ENCODE measurements at regions not wholly inside any gene's neighbourhood (a gene's known extent, or its start where the extent isn't known, plus 50 kb on each side); places are given as distances from the start of the nearest gene placed in this dataset.

GRCh38 chr14:94963051-94963450, 193.1 kb upstream of the GSC start:
- no peaks in the 10 kb centered on the region for H3K4me1 Mint-ChIP-seq (ENCODE audit: low read depth, unreplicated experiment)
- DNase-seq: no peak
- peaks cover 3% of the 10 kb centered on the region for H3K9me3 Mint-ChIP-seq (ENCODE audit: unreplicated experiment)
- no peak overlapping the region for H3K27ac Mint-ChIP-seq (ENCODE audit: unreplicated experiment)
- peaks cover 3% of the 10 kb centered on the region for H3K36me3 Mint-ChIP-seq (ENCODE audit: unreplicated experiment)
- no peak overlapping the region for H3K4me3 Mint-ChIP-seq (ENCODE audit: unreplicated experiment)
- H3K27me3 Mint-ChIP-seq (ENCODE audit: unreplicated experiment): peaks cover 6% of the 10 kb centered on the region
- no peak for TF ChIP-seq CTCF (IDR thresholded peaks at IDR 0.05; ENCODE audit: partially characterized antibody, unreplicated experiment)

DNA sequence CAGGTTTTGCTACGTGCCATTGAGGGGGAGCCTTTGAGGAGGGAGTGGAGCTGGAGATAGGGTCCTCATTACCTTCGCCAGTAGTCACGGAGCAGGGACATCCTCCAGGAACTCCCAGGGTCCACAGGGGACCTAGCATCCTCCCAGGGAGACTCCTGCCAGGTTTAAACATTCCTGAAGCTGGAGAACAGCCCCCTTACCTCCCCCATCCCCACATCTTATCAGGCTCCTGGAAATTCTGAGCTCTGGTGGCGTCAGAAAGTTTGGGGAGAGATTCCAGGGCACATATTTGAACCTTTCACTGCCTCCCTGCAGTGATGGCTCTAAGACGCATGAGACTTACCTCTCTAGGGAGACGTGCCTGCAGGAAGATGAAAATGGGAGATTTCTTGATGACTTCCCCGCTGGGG, 192.3 kb upstream of the GSC start:
- DNase-seq: no peak
- Mint-ChIP-seq H3K36me3 (ENCODE audit: unreplicated experiment) (no peaks in the 10 kb centered on the region), H3K27me3 (ENCODE audit: unreplicated experiment) (peaks cover 6% of the 10 kb centered on the region), H3K9me3 (ENCODE audit: unreplicated experiment) (peaks cover 3% of the 10 kb centered on the region), H3K27ac (ENCODE audit: unreplicated experiment) (no peak overlapping the region), H3K4me3 (ENCODE audit: unreplicated experiment) (no peak overlapping the region), H3K4me1 (ENCODE audit: low read depth, unreplicated experiment) (no peaks in the 10 kb centered on the region)
- TF ChIP-seq CTCF (IDR thresholded peaks at IDR 0.05; ENCODE audit: partially characterized antibody, unreplicated experiment): no peak

- DNase-seq: no peak
- H3K27me3 Mint-ChIP-seq (ENCODE audit: unreplicated experiment): peaks cover 6% of the 10 kb centered on the region
- no peak for TF ChIP-seq CTCF (IDR thresholded peaks at IDR 0.05; ENCODE audit: partially characterized antibody, unreplicated experiment)
- H3K4me1 Mint-ChIP-seq (ENCODE audit: low read depth, unreplicated experiment): no peaks in the 10 kb centered on the region
- no peak overlapping the region for H3K27ac Mint-ChIP-seq (ENCODE audit: unreplicated experiment)
- no peaks in the 10 kb centered on the region for H3K36me3 Mint-ChIP-seq (ENCODE audit: unreplicated experiment)
- peaks cover 3% of the 10 kb centered on the region for H3K9me3 Mint-ChIP-seq (ENCODE audit: unreplicated experiment)
- no peak overlapping the region for H3K4me3 Mint-ChIP-seq (ENCODE audit: unreplicated experiment)
These were observed 191.7 kb upstream of the GSC start for GRCh38 chr14:94961386-94962165.

- TF ChIP-seq CTCF (IDR thresholded peaks at IDR 0.05; ENCODE audit: partially characterized antibody, unreplicated experiment): no peak
- H3K27ac Mint-ChIP-seq (ENCODE audit: unreplicated experiment): no peak overlapping the region
- H3K27me3 Mint-ChIP-seq (ENCODE audit: unreplicated experiment): peaks cover 4% of the 10 kb centered on the region
- no peak for DNase-seq
- H3K4me1 Mint-ChIP-seq (ENCODE audit: low read depth, unreplicated experiment): no peaks in the 10 kb centered on the region
- H3K4me3 Mint-ChIP-seq (ENCODE audit: unreplicated experiment): no peak overlapping the region
- H3K9me3 Mint-ChIP-seq (ENCODE audit: unreplicated experiment): no peaks in the 10 kb centered on the region
- H3K36me3 Mint-ChIP-seq (ENCODE audit: unreplicated experiment): no peaks in the 10 kb centered on the region
These were observed 190.5 kb upstream of the GSC start for GRCh38 chr14:94960285-94961001.

All from glutamatergic neuron (in vitro differentiated cells).